ENCODE measurements at regions not wholly inside any gene's neighbourhood (a gene's known extent, or its start where the extent isn't known, plus 50 kb on each side); places are given as distances from the start of the nearest gene placed in this dataset.

DNA sequence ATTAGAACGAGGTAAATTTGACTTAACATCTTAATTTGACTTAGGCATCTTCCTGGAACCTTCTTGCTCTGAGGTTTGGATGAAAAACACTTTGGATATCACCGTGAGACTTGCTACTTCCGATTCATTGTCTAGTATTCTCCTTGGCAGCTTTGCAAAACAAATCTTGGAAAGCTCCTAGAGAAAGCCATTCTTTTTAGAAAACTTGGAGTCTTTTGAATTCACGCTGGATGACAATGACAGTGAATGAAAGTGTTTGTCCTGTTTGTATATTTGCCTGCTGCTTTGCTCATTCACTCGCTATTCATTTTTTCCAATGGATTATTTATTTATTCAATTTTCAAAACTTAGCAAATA is 222.1 kb upstream of the HMGA2 start:
- TF ChIP-seq CTCF (IDR thresholded peaks at IDR 0.05; ENCODE audit: insufficient read depth, low read depth, low read length) (no peak), EZH2 (IDR thresholded peaks at IDR 0.05; ENCODE audit: insufficient read depth, low read length) (no peak)

Data from astrocyte (in vitro differentiated cells and primary cell).